Muscle of leg (tissue), 3 donors: ENCODE measurements at regions not wholly inside any gene's neighbourhood (a gene's known extent, or its start where the extent isn't known, plus 50 kb on each side); places are given as distances from the start of the nearest gene placed in this dataset.
A peak's percentile ranks its signal among the peaks of the same experiment; 100 is the strongest.

Experiments
- DNase-seq: peaks from one replicate; pipeline ENCODE4 v3.0.0; 2013
- H3K27ac ChIP-seq: one replicate; pipeline ENCODE4 v1.5.1; 2013; ENCODE audit warnings: mild to moderate bottlenecking, low read length, control low read depth
- H3K27me3 ChIP-seq: one replicate; pipeline ENCODE4 v1.6.1; 2013; ENCODE audit warnings: low read length; ENCODE audit not compliant: control insufficient read depth, insufficient read depth
- H3K36me3 ChIP-seq: one replicate; pipeline ENCODE4 v1.6.1; 2013; ENCODE audit warnings: low read length; ENCODE audit not compliant: control insufficient read depth, insufficient read depth
- H3K4me1 ChIP-seq: one replicate; pipeline ENCODE4 v1.6.1; 2013; ENCODE audit warnings: low read length; ENCODE audit not compliant: control insufficient read depth, insufficient read depth
- H3K4me3 ChIP-seq: one replicate; pipeline ENCODE4 v1.5.1; 2013; ENCODE audit warnings: low read length, control low read depth
- H3K9me3 ChIP-seq: replicated peaks from 2 replicates; pipeline ENCODE4 v1.6.1; 2013; ENCODE audit warnings: low read depth, low read length; ENCODE audit not compliant: control insufficient read depth
- WGBS: methylation state at CpG from one replicate; pipeline ENCODE4 v1.1.5; 2013; ENCODE audit warnings: missing lambda C conversion rate; ENCODE audit not compliant: insufficient coverage; 5-methylcytosine and 5-hydroxymethylcytosine counted together

DNA sequence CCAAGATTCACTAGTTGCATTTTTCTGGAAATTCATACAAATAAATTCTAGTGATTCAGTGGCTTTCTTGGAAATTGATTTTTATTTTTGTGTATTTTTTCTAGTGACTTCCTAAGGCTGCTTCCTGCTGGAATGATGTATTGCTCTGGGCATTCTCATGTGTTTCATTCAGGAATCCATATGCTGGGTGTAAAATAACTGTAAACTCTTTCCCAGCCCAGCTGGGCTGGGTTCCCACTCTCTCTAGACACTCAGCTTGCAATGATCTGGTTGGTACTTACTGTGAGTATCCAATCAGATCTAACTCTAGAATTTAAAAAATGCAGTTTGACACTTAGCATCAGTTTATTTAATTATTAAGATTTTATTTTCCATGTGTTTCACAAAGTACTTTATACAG is 882.2 kb downstream of the STIM2 start:
- DNase-seq: peak; percentile 63
- Histone ChIP-seq H3K27ac (no peak overlapping the region), H3K4me3 (no peak overlapping the region), H3K27me3 (no peaks in the 10 kb centered on the region), H3K4me1 (no peaks in the 10 kb centered on the region), H3K36me3 (no peaks in the 10 kb centered on the region), H3K9me3 (no peaks in the 10 kb centered on the region)

GRCh38 chr4:27759611-27760575 is 899.3 kb downstream of the STIM2 start:
- H3K27me3 ChIP-seq: no peaks in the 10 kb centered on the region
- no peak overlapping the region for H3K4me3 ChIP-seq
- DNase-seq: peak; percentile 93
- no peaks in the 10 kb centered on the region for H3K9me3 ChIP-seq
- H3K4me1 ChIP-seq: no peaks in the 10 kb centered on the region
- no peaks in the 10 kb centered on the region for H3K36me3 ChIP-seq
- H3K27ac ChIP-seq: peak overlapping the region; percentile 73
- WGBS: no CpG with 5 or more reads among the region's 11 CpGs

DNA sequence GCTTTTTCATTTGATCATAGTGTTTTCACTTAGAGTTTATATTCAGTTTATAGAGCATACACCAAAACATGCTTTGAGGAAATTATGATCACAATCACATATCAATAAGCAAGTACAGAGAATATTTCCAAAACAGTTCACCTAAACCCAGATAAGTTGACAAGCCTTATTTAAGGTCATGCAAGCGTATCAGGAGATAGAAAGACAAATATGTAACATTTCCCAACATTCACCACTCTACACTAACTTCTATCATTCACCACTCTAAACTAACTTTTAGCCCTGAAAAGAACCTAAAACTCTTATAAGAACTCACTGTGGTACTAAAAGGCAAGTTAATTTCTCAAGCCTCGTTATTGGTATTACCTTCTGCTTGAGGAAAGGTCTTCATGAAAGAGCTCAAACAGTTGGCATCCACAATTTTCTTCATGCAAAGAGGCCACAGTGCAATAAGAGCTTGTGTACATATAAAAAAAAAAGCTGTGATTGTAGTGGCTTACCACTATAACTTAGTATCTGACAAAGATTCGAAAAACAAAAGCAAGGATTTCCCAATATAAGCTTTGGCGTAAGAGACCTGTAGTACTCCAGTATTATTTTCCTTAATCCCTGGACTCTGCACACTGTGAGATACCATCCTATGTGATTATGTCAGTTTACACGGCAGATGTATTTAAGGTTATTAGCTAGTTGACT is 903.3 kb downstream of the STIM2 start:
- 87% methylated on average over 5 of the region's 5 CpGs for WGBS
- Histone ChIP-seq H3K27ac (no peak overlapping the region), H3K9me3 (no peaks in the 10 kb centered on the region), H3K36me3 (no peaks in the 10 kb centered on the region), H3K4me3 (no peak overlapping the region), H3K4me1 (no peaks in the 10 kb centered on the region), H3K27me3 (no peaks in the 10 kb centered on the region)
- no peak for DNase-seq

DNA sequence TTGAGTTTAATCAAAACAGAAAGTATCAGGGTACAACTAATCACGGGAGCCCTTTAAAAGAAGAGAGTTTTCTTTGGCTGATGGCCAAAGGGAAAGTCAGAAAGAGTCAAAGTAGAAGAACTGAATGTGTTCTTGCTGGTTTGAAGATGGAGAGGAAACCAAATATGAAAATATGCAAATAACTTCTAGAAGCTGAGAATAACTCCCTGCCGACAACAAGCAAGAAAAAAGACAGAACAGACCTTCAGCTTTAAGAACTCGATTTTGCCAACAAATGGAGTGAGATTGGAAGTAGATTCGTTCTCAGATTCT is 903.8 kb downstream of the STIM2 start:
- H3K27me3 ChIP-seq: no peaks in the 10 kb centered on the region
- no peaks in the 10 kb centered on the region for H3K4me1 ChIP-seq
- H3K9me3 ChIP-seq: no peaks in the 10 kb centered on the region
- H3K36me3 ChIP-seq: no peaks in the 10 kb centered on the region
- DNase-seq: no peak
- H3K27ac ChIP-seq: no peak overlapping the region
- WGBS: 50% methylated on average over 1 of the region's 4 CpGs
- no peak overlapping the region for H3K4me3 ChIP-seq

- DNase-seq: no peak
- Histone ChIP-seq H3K4me1 (no peaks in the 10 kb centered on the region), H3K27ac (no peak overlapping the region), H3K4me3 (no peak overlapping the region), H3K36me3 (no peaks in the 10 kb centered on the region), H3K9me3 (no peaks in the 10 kb centered on the region), H3K27me3 (no peaks in the 10 kb centered on the region)
- 70% methylated on average over 1 of the region's 7 CpGs for WGBS
These were observed 910.3 kb downstream of the STIM2 start for GRCh38 chr4:27770895-27771294.

- Histone ChIP-seq H3K4me3 (no peak overlapping the region), H3K4me1 (no peaks in the 10 kb centered on the region), H3K27ac (no peak overlapping the region), H3K27me3 (no peaks in the 10 kb centered on the region), H3K9me3 (peaks cover 3% of the 10 kb centered on the region), H3K36me3 (no peaks in the 10 kb centered on the region)
- WGBS: no CpG with 5 or more reads among the region's 3 CpGs
- DNase-seq: no peak
These were observed 914.5 kb downstream of the STIM2 start for GRCh38 chr4:27775156-27775555.

- Histone ChIP-seq H3K9me3 (peaks cover 3% of the 10 kb centered on the region), H3K4me1 (no peaks in the 10 kb centered on the region), H3K27me3 (no peaks in the 10 kb centered on the region), H3K4me3 (no peak overlapping the region), H3K27ac (no peak overlapping the region), H3K36me3 (no peaks in the 10 kb centered on the region)
- no peak for DNase-seq
- 88% methylated on average over 1 of the region's 1 CpG for WGBS
These were observed 919.2 kb downstream of the STIM2 start for GRCh38 chr4:27779827-27780226.

GRCh38 chr4:27787195-27787594 is 926.6 kb downstream of the STIM2 start:
- Histone ChIP-seq H3K9me3 (no peaks in the 10 kb centered on the region), H3K27ac (no peak overlapping the region), H3K4me3 (no peak overlapping the region), H3K4me1 (no peaks in the 10 kb centered on the region), H3K27me3 (no peaks in the 10 kb centered on the region), H3K36me3 (no peaks in the 10 kb centered on the region)
- no CpG with 5 or more reads among the region's 2 CpGs for WGBS
- no peak for DNase-seq

- DNase-seq: no peak
- WGBS: no CpG with 5 or more reads among the region's 6 CpGs
- H3K36me3 ChIP-seq: no peaks in the 10 kb centered on the region
These were observed 929.1 kb downstream of the STIM2 start for GRCh38 chr4:27789773-27790172.

GRCh38 chr4:27790911-27791310 is 930.3 kb downstream of the STIM2 start:
- H3K27me3 ChIP-seq: no peaks in the 10 kb centered on the region
- H3K36me3 ChIP-seq: no peaks in the 10 kb centered on the region
- H3K9me3 ChIP-seq: no peaks in the 10 kb centered on the region
- H3K27ac ChIP-seq: no peak overlapping the region
- no peak for DNase-seq
- no peak overlapping the region for H3K4me3 ChIP-seq
- no peaks in the 10 kb centered on the region for H3K4me1 ChIP-seq
- WGBS: 100% methylated on average over 1 of the region's 5 CpGs

More at GRCh38 chr4:27789773-27790172, 929.1 kb downstream of the STIM2 start:
- no peak overlapping the region for H3K27ac ChIP-seq
- no peaks in the 10 kb centered on the region for H3K4me1 ChIP-seq
- no peaks in the 10 kb centered on the region for H3K27me3 ChIP-seq
- H3K4me3 ChIP-seq: no peak overlapping the region
- H3K9me3 ChIP-seq: no peaks in the 10 kb centered on the region
